Neural progenitor cell (in vitro differentiated cells): ENCODE measurements at regions not wholly inside any gene's neighbourhood (a gene's known extent, or its start where the extent isn't known, plus 50 kb on each side); places are given as distances from the start of the nearest gene placed in this dataset.

Experiments used
- DNase-seq: peaks from one replicate; pipeline ENCODE4 v3.0.0-alpha.2; 2016; ENCODE audit warnings: low spot score
- H2AFZ ChIP-seq: fragments of 200-600 bp; sonication (generic); replicated peaks from 2 replicates; pipeline ENCODE4 v1.6.1; 2016; ENCODE audit warnings: antibody characterized with exemption
- H3F3A ChIP-seq: fragments of 200-600 bp; sonication (generic); 2 replicates; pipeline ENCODE4 v1.6.1; 2016; ENCODE audit warnings: antibody characterized with exemption, low read depth
- H3K27ac ChIP-seq: fragments of 200-600 bp; sonication (generic); 2 replicates; pipeline ENCODE4 v1.5.1; 2016; ENCODE audit warnings: mild to moderate bottlenecking
- H3K27me3 ChIP-seq: fragments of 200-600 bp; sonication (generic); 2 replicates; pipeline ENCODE4 v1.6.1; 2016; ENCODE audit warnings: mild to moderate bottlenecking, moderate library complexity
- H3K36me3 ChIP-seq: fragments of 200-600 bp; sonication (generic); 2 replicates; pipeline ENCODE4 v1.5.1; 2016
- H3K4me1 ChIP-seq: fragments of 200-600 bp; sonication (generic); 2 replicates; pipeline ENCODE4 v1.6.1; 2016; ENCODE audit warnings: mixed run types
- H3K4me2 ChIP-seq: fragments of 200-600 bp; sonication (generic); 2 replicates; pipeline ENCODE4 v1.6.1; 2016
- H3K4me3 ChIP-seq: fragments of 200-600 bp; sonication (generic); 2 replicates; pipeline ENCODE4 v1.5.1; 2016
- H3K79me2 ChIP-seq: fragments of 200-600 bp; sonication (generic); 2 replicates; pipeline ENCODE4 v1.6.1; 2016; ENCODE audit warnings: low read depth
- H3K9ac ChIP-seq: fragments of 200-600 bp; sonication (generic); 2 replicates; pipeline ENCODE4 v1.6.1; 2016
- H3K9me3 ChIP-seq: fragments of 200-600 bp; sonication (generic); 2 replicates; pipeline ENCODE4 v1.5.1; 2016; ENCODE audit warnings: low read depth
- H4K20me1 ChIP-seq: fragments of 200-600 bp; sonication (generic); 2 replicates; pipeline ENCODE4 v1.6.1; 2016; ENCODE audit warnings: low read depth
- H3K27ac Mint-ChIP-seq: 3 replicates; pipeline ENCODE4 v1.8.0; 2021; ENCODE audit warnings: mixed read lengths
- H3K27me3 Mint-ChIP-seq: 2 replicates; pipeline ENCODE4 v1.8.0; 2022; ENCODE audit warnings: low read depth, mild to moderate bottlenecking, inconsistent platforms, moderate library complexity, mixed read lengths; ENCODE audit not compliant: insufficient read depth
- H3K36me3 Mint-ChIP-seq: 3 replicates; pipeline ENCODE4 v1.8.0; 2021; ENCODE audit warnings: mixed read lengths
- H3K4me1 Mint-ChIP-seq: 3 replicates; pipeline ENCODE4 v1.8.0; 2021; ENCODE audit warnings: mixed read lengths
- H3K4me3 Mint-ChIP-seq: 3 replicates; pipeline ENCODE4 v1.8.0; 2021; ENCODE audit warnings: mild to moderate bottlenecking, moderate library complexity, mixed read lengths
- H3K9me3 Mint-ChIP-seq: 3 replicates; pipeline ENCODE4 v1.8.0; 2020; ENCODE audit warnings: mixed read lengths
- CTCF ChIP-seq: fragments of 200-600 bp; sonication (generic); IDR thresholded peaks from 2 replicates; pipeline ENCODE4 v1.5.1; 2017; ENCODE audit warnings: antibody characterized with exemption, mild to moderate bottlenecking
- EZH2 ChIP-seq: fragments of 200-600 bp; sonication (generic); IDR thresholded peaks from 2 replicates; pipeline ENCODE4 v1.6.1; 2017; ENCODE audit warnings: antibody characterized with exemption, mild to moderate bottlenecking, moderate library complexity
- EZH2phosphoT487 ChIP-seq: fragments of 200-600 bp; sonication (generic); IDR thresholded peaks from 2 replicates; pipeline ENCODE4 v1.6.1; 2017; ENCODE audit warnings: antibody characterized with exemption

- no peak for TF ChIP-seq EZH2phosphoT487
- TF ChIP-seq CTCF: no peak
- no peak for TF ChIP-seq EZH2
- H3K27me3 Mint-ChIP-seq: peaks cover 10% of the 10 kb centered on the region
- H3K27ac ChIP-seq: no peak overlapping the region
- H3K27me3 ChIP-seq: no peaks in the 10 kb centered on the region
- no peak overlapping the region for H3K9ac ChIP-seq
- no peak for DNase-seq
- H3K27ac Mint-ChIP-seq: no peak overlapping the region
- H3K4me3 ChIP-seq: no peak overlapping the region
- H3K9me3 Mint-ChIP-seq: peaks cover 10% of the 10 kb centered on the region
- no peaks in the 10 kb centered on the region for H3K79me2 ChIP-seq
- H3K4me2 ChIP-seq: no peak overlapping the region
- H3K36me3 ChIP-seq: no peaks in the 10 kb centered on the region
- no peaks in the 10 kb centered on the region for H3K9me3 ChIP-seq
- H3K4me3 Mint-ChIP-seq: no peak overlapping the region
- H2AFZ ChIP-seq: no peak overlapping the region
- H3K4me1 ChIP-seq: peaks cover 2% of the 10 kb centered on the region
- H3F3A ChIP-seq: no peaks in the 10 kb centered on the region
- peaks cover 2% of the 10 kb centered on the region for H3K4me1 Mint-ChIP-seq
- no peaks in the 10 kb centered on the region for H3K36me3 Mint-ChIP-seq
- no peaks in the 10 kb centered on the region for H4K20me1 ChIP-seq
Observed at GRCh38 chr18:78099979-78100588, 850.4 kb downstream of the GALR1 start.

DNA sequence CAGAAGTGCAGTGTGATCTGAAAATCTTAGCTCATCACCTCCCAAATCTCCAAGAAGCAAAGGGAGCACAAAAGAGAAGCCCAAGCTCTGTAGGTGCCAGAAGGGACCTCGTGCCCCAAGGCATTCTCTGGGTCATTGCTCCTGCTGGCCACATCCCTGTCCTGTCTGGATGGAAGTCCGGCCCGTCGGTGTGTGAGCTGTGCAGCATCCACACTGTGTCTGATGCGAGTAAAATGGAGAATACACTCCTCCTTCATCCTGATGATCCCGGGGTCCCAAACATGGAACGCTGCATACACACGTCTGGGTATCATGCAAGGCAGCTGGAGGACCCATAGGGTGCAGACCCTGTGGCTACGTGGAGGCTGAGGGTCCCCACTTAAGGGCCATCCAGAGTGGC lies 851.4 kb downstream of the GALR1 start:
- no peaks in the 10 kb centered on the region for H3K36me3 Mint-ChIP-seq
- H4K20me1 ChIP-seq: no peaks in the 10 kb centered on the region
- no peak overlapping the region for H3K4me3 ChIP-seq
- H3K9me3 ChIP-seq: no peaks in the 10 kb centered on the region
- no peak for DNase-seq
- no peaks in the 10 kb centered on the region for H3K79me2 ChIP-seq
- no peak overlapping the region for H3K9ac ChIP-seq
- H3K9me3 Mint-ChIP-seq: peaks cover 14% of the 10 kb centered on the region
- H3K27me3 ChIP-seq: no peaks in the 10 kb centered on the region
- no peak overlapping the region for H3K27ac Mint-ChIP-seq
- H3K27me3 Mint-ChIP-seq: peaks cover 14% of the 10 kb centered on the region
- no peak overlapping the region for H3K27ac ChIP-seq
- no peaks in the 10 kb centered on the region for H3K36me3 ChIP-seq
- H2AFZ ChIP-seq: no peak overlapping the region
- no peaks in the 10 kb centered on the region for H3F3A ChIP-seq
- no peak overlapping the region for H3K4me3 Mint-ChIP-seq
- H3K4me1 ChIP-seq: no peaks in the 10 kb centered on the region
- TF ChIP-seq EZH2 (no peak), EZH2phosphoT487 (no peak)
- H3K4me1 Mint-ChIP-seq: no peaks in the 10 kb centered on the region
- no peak overlapping the region for H3K4me2 ChIP-seq

GRCh38 chr18:78102135-78102534 lies 852.5 kb downstream of the GALR1 start:
- H3K4me1 Mint-ChIP-seq: no peaks in the 10 kb centered on the region
- Histone ChIP-seq H3K36me3 (no peaks in the 10 kb centered on the region), H3K9ac (no peak overlapping the region), H3K4me1 (no peaks in the 10 kb centered on the region), H3K27me3 (no peaks in the 10 kb centered on the region), H3F3A (no peaks in the 10 kb centered on the region), H3K27ac (no peak overlapping the region), H3K79me2 (no peaks in the 10 kb centered on the region), H2AFZ (no peak overlapping the region), H3K4me2 (no peak overlapping the region), H4K20me1 (no peaks in the 10 kb centered on the region), H3K9me3 (no peaks in the 10 kb centered on the region), H3K4me3 (no peak overlapping the region)
- H3K27ac Mint-ChIP-seq: no peak overlapping the region
- peaks cover 15% of the 10 kb centered on the region for H3K9me3 Mint-ChIP-seq
- no peak for DNase-seq
- peaks cover 14% of the 10 kb centered on the region for H3K27me3 Mint-ChIP-seq
- no peak for TF ChIP-seq CTCF
- no peak for TF ChIP-seq EZH2
- no peak for TF ChIP-seq EZH2phosphoT487
- no peaks in the 10 kb centered on the region for H3K36me3 Mint-ChIP-seq
- no peak overlapping the region for H3K4me3 Mint-ChIP-seq

DNA sequence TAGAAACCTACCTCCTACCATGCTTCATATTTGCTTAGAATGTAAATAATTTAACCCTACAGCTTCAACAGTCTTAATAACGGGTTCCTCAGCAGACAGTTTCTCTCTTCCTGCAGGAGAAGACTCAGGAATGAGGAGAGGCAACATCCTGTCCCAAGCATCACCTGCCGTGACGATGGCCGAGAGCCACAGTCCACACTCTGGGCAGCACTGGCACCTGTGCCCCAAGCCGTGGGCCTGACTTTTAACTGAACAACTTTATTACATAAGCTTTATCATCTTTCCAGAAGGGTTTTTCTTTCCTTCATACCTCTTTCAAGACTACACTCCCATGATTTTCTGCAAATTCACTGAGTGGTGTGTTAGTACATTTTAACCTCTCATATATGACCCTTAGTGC lies 856.0 kb downstream of the GALR1 start:
- H3K4me3 Mint-ChIP-seq: no peak overlapping the region
- DNase-seq: no peak
- H3K27ac Mint-ChIP-seq: no peak overlapping the region
- no peaks in the 10 kb centered on the region for H3K27me3 ChIP-seq
- TF ChIP-seq EZH2: no peak
- no peak for TF ChIP-seq CTCF
- TF ChIP-seq EZH2phosphoT487: no peak
- H3K9me3 Mint-ChIP-seq: peaks cover 15% of the 10 kb centered on the region
- no peak overlapping the region for H2AFZ ChIP-seq
- H3K4me1 Mint-ChIP-seq: no peaks in the 10 kb centered on the region
- H3K4me2 ChIP-seq: no peak overlapping the region
- no peak overlapping the region for H3K9ac ChIP-seq
- no peaks in the 10 kb centered on the region for H3K4me1 ChIP-seq
- peaks cover 12% of the 10 kb centered on the region for H3K27me3 Mint-ChIP-seq
- H3K79me2 ChIP-seq: no peaks in the 10 kb centered on the region
- H3K27ac ChIP-seq: no peak overlapping the region
- no peaks in the 10 kb centered on the region for H3K36me3 Mint-ChIP-seq
- H3F3A ChIP-seq: no peaks in the 10 kb centered on the region
- H3K9me3 ChIP-seq: no peaks in the 10 kb centered on the region
- H3K36me3 ChIP-seq: no peaks in the 10 kb centered on the region
- H4K20me1 ChIP-seq: no peaks in the 10 kb centered on the region
- no peak overlapping the region for H3K4me3 ChIP-seq
